Spinal cord (tissue), 9 donors: ENCODE measurements at regions not wholly inside any gene's neighbourhood (a gene's known extent, or its start where the extent isn't known, plus 50 kb on each side); places are given as distances from the start of the nearest gene placed in this dataset.

Experiments used
- DNase-seq, 6 donors: peaks; one replicate each; pipeline versions ENCODE4 v3.0.0 to v3.0.0-alpha.2; 2013 to 2015; ENCODE audit warnings: low spot score in 6 of 6, low read depth in 4 of 6
- H3K27ac ChIP-seq: one replicate; pipeline ENCODE4 v1.5.1; 2013; ENCODE audit warnings: low read depth, low read length, control low read depth
- H3K27me3 ChIP-seq: one replicate; pipeline ENCODE4 v1.6.1; 2013; ENCODE audit warnings: low read length; ENCODE audit not compliant: control insufficient read depth, insufficient read depth
- H3K36me3 ChIP-seq: one replicate; pipeline ENCODE4 v1.6.1; 2013; ENCODE audit warnings: low read length; ENCODE audit not compliant: control insufficient read depth, insufficient read depth
- H3K4me1 ChIP-seq: one replicate; pipeline ENCODE4 v1.6.1; 2013; ENCODE audit warnings: low read length; ENCODE audit not compliant: control insufficient read depth, insufficient read depth
- H3K4me3 ChIP-seq: one replicate; pipeline ENCODE4 v1.5.1; 2013; ENCODE audit warnings: low read depth, low read length, control low read depth
- H3K9me3 ChIP-seq: one replicate; pipeline ENCODE4 v1.6.1; 2013; ENCODE audit warnings: low read length; ENCODE audit not compliant: control insufficient read depth, insufficient read depth
- WGBS: methylation state at CpG from one replicate; pipeline ENCODE4 v1.1.5; 2013; ENCODE audit warnings: missing lambda C conversion rate; ENCODE audit not compliant: insufficient coverage; 5-methylcytosine and 5-hydroxymethylcytosine counted together
- donor health status: healthy.

DNA sequence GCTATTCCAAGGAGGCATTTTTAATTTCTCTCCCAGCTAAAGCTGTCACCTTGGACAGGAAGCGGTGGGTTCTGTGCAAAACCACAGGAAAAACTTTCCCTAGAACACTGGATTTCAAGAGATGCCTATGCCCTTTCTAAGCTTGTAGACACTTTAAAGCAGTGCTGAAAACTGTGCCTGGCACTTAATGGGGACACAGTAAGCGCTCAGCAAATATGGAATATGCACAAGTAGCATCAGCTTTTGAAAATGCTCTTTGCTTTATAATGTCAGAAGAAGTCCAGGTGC, 50.9 kb upstream of the TARBP1 start:
- Histone ChIP-seq H3K4me1 (peaks cover 45% of the 10 kb centered on the region), H3K27ac (no peak overlapping the region), H3K4me3 (no peak overlapping the region), H3K36me3 (no peaks in the 10 kb centered on the region), H3K27me3 (no peaks in the 10 kb centered on the region), H3K9me3 (no peaks in the 10 kb centered on the region)
- DNase-seq, result no peak
- 90% methylated on average over 2 of the region's 2 CpGs for WGBS

- WGBS, result 96% methylated on average over 4 of the region's 8 CpGs
- DNase-seq, result no peak
- Histone ChIP-seq H3K9me3 (no peaks in the 10 kb centered on the region), H3K27ac (no peak overlapping the region), H3K27me3 (no peaks in the 10 kb centered on the region), H3K4me1 (peaks cover 39% of the 10 kb centered on the region), H3K4me3 (no peak overlapping the region), H3K36me3 (no peaks in the 10 kb centered on the region)
Observed at GRCh38 chr1:234529095-234529949, 50.3 kb upstream of the TARBP1 start.
